KMS-11 (cell line): ENCODE measurements at regions not wholly inside any gene's neighbourhood (a gene's known extent, or its start where the extent isn't known, plus 50 kb on each side); places are given as distances from the start of the nearest gene placed in this dataset.
A peak's percentile ranks its signal among the peaks of the same experiment; 100 is the strongest.

Source experiments
- H2AFZ ChIP-seq: fragments of 200-600 bp; sonication (generic); 2 replicates; pipeline ENCODE4 v1.6.1; 2016; ENCODE audit warnings: antibody characterized with exemption, mixed run types, low read depth
- H3K27ac ChIP-seq: fragments of 200-600 bp; sonication (generic); 2 replicates; pipeline ENCODE4 v1.6.1; 2016; ENCODE audit warnings: mild to moderate bottlenecking, mixed run types
- H3K27me3 ChIP-seq: fragments of 200-600 bp; sonication (generic); 2 replicates; pipeline ENCODE4 v1.6.1; 2017; ENCODE audit warnings: mild to moderate bottlenecking, low read depth, mixed run types, moderate library complexity; ENCODE audit not compliant: insufficient read depth
- H3K36me3 ChIP-seq: fragments of 200-600 bp; sonication (generic); 2 replicates; pipeline ENCODE4 v1.6.1; 2017; ENCODE audit warnings: mild to moderate bottlenecking, mixed run types; ENCODE audit not compliant: insufficient read depth
- H3K4me1 ChIP-seq: fragments of 200-600 bp; sonication (generic); 2 replicates; pipeline ENCODE4 v1.6.1; 2016; ENCODE audit warnings: mild to moderate bottlenecking, low read depth, mixed run types; ENCODE audit not compliant: poor library complexity, severe bottlenecking
- H3K4me2 ChIP-seq: fragments of 200-600 bp; sonication (generic); 2 replicates; pipeline ENCODE4 v1.7.0; 2016; ENCODE audit warnings: mild to moderate bottlenecking, mixed run types
- H3K4me3 ChIP-seq: fragments of 200-600 bp; sonication (generic); IDR thresholded peaks from 2 replicates; pipeline ENCODE4 v1.6.1; 2017; ENCODE audit warnings: low read depth, low read length, mixed read lengths; ENCODE audit not compliant: insufficient read depth
- H3K79me2 ChIP-seq: fragments of 200-600 bp; sonication (generic); 2 replicates; pipeline ENCODE4 v1.6.1; 2016; ENCODE audit warnings: low read depth, mixed run types; ENCODE audit not compliant: insufficient read depth
- H3K9ac ChIP-seq: fragments of 200-600 bp; sonication (generic); 2 replicates; pipeline ENCODE4 v1.6.1; 2016; ENCODE audit warnings: mild to moderate bottlenecking, mixed run types
- H4K20me1 ChIP-seq: fragments of 200-600 bp; sonication (generic); 2 replicates; pipeline ENCODE4 v1.6.1; 2016; ENCODE audit warnings: mild to moderate bottlenecking, mixed run types; ENCODE audit not compliant: insufficient read depth
- TF ChIP-seq, protein P1 (sequence below): fragments of 200-600 bp; sonication (generic); conservative IDR thresholded peaks from 2 replicates; pipeline ENCODE4 v1.6.1; 2017; ENCODE audit warnings: low read depth, mild to moderate bottlenecking, antibody characterized with exemption, low read length, moderate library complexity, mixed read lengths

DNA sequence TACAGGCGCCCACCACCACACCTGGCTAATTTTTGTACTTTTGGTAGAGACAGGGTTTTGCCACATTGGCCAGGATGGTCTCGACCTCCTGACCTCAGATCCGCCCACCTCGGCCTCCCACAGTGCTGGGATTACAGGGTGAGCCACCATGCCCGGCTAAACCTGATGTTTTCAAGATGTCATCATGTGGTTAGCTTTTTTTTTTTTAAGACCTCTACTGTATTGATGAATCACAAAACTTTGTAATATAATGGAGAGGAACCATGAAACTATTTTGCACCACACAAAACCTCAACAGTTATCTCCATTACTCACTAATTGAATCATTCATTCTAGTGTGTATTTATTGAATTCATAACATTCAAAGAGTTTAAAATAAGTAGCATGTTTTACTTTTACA lies 94.7 kb upstream of the NEIL3 start:
- no peak overlapping the region for H2AFZ ChIP-seq
- H3K4me3 ChIP-seq: no peak overlapping the region
- H3K27ac ChIP-seq: no peak overlapping the region
- TF ChIP-seq, protein P1, sequence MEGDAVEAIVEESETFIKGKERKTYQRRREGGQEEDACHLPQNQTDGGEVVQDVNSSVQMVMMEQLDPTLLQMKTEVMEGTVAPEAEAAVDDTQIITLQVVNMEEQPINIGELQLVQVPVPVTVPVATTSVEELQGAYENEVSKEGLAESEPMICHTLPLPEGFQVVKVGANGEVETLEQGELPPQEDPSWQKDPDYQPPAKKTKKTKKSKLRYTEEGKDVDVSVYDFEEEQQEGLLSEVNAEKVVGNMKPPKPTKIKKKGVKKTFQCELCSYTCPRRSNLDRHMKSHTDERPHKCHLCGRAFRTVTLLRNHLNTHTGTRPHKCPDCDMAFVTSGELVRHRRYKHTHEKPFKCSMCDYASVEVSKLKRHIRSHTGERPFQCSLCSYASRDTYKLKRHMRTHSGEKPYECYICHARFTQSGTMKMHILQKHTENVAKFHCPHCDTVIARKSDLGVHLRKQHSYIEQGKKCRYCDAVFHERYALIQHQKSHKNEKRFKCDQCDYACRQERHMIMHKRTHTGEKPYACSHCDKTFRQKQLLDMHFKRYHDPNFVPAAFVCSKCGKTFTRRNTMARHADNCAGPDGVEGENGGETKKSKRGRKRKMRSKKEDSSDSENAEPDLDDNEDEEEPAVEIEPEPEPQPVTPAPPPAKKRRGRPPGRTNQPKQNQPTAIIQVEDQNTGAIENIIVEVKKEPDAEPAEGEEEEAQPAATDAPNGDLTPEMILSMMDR: no peak
- H3K4me2 ChIP-seq: no peak overlapping the region
- H3K36me3 ChIP-seq: no peaks in the 10 kb centered on the region
- no peaks in the 10 kb centered on the region for H3K4me1 ChIP-seq
- no peak overlapping the region for H3K9ac ChIP-seq
- H3K27me3 ChIP-seq: no peaks in the 10 kb centered on the region
- no peaks in the 10 kb centered on the region for H4K20me1 ChIP-seq
- H3K79me2 ChIP-seq: no peaks in the 10 kb centered on the region

DNA sequence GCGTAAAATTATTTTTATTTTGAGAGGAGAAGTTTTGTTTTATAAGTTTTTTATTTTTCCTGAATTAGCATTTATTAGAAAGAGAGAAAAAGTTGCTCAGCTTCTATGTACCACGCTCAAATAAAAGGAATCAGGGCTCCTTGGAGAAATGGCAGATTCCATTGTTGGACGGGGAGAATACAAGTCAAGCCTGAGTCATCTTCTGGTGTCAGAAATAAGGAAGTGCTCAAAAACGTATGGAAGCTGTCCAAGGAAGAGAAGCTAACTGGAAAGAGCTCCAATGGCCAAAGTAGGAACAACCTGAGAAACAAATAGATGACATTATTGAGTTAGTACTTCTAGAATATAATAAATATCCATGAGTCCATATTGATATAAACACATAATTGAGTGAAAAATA lies 89.3 kb upstream of the NEIL3 start:
- no peak overlapping the region for H3K9ac ChIP-seq
- H3K4me3 ChIP-seq: no peak overlapping the region
- H3K27me3 ChIP-seq: no peaks in the 10 kb centered on the region
- no peak overlapping the region for H3K27ac ChIP-seq
- no peak overlapping the region for H3K4me2 ChIP-seq
- H3K79me2 ChIP-seq: no peaks in the 10 kb centered on the region
- H3K36me3 ChIP-seq: no peaks in the 10 kb centered on the region
- peaks cover 10% of the 10 kb centered on the region for H3K4me1 ChIP-seq
- TF ChIP-seq, protein P1: no peak
- no peak overlapping the region for H2AFZ ChIP-seq
- H4K20me1 ChIP-seq: no peaks in the 10 kb centered on the region

DNA sequence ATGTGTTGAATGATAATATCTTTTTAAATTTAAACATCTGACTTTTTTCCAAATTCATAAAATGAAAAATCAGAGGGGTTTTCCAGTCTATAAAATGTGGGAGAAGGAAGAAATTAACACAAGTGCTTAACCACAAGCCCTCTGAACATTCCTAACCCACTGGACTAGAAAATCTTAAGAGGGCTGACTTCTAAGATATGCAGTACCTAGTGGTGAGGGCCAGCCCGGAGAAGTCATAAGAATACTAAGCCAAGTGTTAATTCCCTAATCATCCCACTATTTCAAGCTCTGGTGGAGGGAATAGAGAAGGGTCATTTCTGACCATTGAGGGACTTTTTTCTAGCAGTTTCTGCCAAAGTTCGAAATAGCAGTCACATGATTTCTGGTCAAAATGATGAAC lies 86.9 kb upstream of the NEIL3 start:
- no peak overlapping the region for H3K9ac ChIP-seq
- H3K4me3 ChIP-seq: no peak overlapping the region
- H3K27ac ChIP-seq: no peak overlapping the region
- no peaks in the 10 kb centered on the region for H3K27me3 ChIP-seq
- H3K36me3 ChIP-seq: no peaks in the 10 kb centered on the region
- no peak overlapping the region for H3K4me2 ChIP-seq
- peaks cover 24% of the 10 kb centered on the region for H3K4me1 ChIP-seq
- H3K79me2 ChIP-seq: no peaks in the 10 kb centered on the region
- TF ChIP-seq, protein P1: no peak
- no peak overlapping the region for H2AFZ ChIP-seq
- H4K20me1 ChIP-seq: no peaks in the 10 kb centered on the region

DNA sequence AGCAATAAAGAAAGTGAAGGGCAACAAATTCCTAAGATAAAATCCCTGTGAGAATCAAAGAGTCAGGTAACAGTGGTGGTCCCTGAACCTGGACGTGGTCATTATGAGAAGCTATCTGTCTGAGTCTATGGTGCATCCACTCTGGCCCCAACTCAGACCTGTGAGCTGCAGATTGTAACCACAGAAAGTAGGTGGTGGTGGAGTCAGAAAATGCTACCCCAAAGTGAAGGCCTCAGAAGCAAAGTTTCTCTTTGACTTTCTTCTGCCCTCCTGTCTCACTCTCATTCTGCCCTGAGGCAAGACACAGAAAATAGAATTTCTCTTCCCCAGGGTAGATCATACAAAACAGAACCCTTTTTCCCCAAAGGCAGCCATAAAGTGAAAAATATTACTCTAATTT lies 84.1 kb upstream of the NEIL3 start:
- H3K4me3 ChIP-seq: no peak overlapping the region
- no peaks in the 10 kb centered on the region for H3K27me3 ChIP-seq
- no peaks in the 10 kb centered on the region for H3K36me3 ChIP-seq
- H4K20me1 ChIP-seq: no peaks in the 10 kb centered on the region
- peaks cover 24% of the 10 kb centered on the region for H3K4me1 ChIP-seq
- peak overlapping the region; percentile 16 for H2AFZ ChIP-seq
- H3K9ac ChIP-seq: no peak overlapping the region
- TF ChIP-seq, protein P1: no peak
- no peaks in the 10 kb centered on the region for H3K79me2 ChIP-seq
- peak overlapping the region; percentile 44 for H3K27ac ChIP-seq
- peak overlapping the region; percentile 65 for H3K4me2 ChIP-seq

DNA sequence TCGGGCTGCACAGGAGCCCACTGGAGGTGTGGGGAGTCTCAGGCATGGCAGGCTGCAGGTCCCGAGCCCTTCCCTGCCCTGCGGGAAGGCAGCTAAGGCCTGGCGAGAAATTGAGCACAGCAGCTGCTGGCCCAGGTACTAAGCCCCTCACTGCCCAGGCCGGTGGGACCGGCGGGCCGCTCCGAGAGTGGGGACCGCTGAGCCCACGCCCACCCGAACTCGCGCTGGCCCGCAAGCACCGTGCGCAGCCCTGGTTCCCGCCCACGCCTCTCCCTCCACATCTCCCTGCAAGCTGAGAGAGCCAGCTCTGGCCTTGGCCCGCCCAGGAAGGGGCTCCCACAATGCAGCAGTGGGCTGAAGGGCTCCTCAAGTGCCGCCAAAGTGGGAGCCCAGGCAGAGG lies 82.0 kb upstream of the NEIL3 start:
- H4K20me1 ChIP-seq: no peaks in the 10 kb centered on the region
- peaks cover 24% of the 10 kb centered on the region for H3K4me1 ChIP-seq
- H3K27ac ChIP-seq: no peak overlapping the region
- no peak overlapping the region for H3K9ac ChIP-seq
- TF ChIP-seq, protein P1: no peak
- H3K4me3 ChIP-seq: no peak overlapping the region
- H3K36me3 ChIP-seq: no peaks in the 10 kb centered on the region
- H3K4me2 ChIP-seq: no peak overlapping the region
- no peak overlapping the region for H2AFZ ChIP-seq
- H3K27me3 ChIP-seq: no peaks in the 10 kb centered on the region
- H3K79me2 ChIP-seq: no peaks in the 10 kb centered on the region
